ENCODE measurements at regions not wholly inside any gene's neighbourhood (a gene's known extent, or its start where the extent isn't known, plus 50 kb on each side); places are given as distances from the start of the nearest gene placed in this dataset.

- FAIRE-seq = no peak
- DNase-seq (ENCODE audit: extremely low spot score, insufficient read length, low read depth) = no peak
These were observed 284.4 kb downstream of the SETD4 start for GRCh38 chr21:35775778-35776544.

GRCh38 chr21:35770101-35770945 lies 290.0 kb downstream of the SETD4 start:
- DNase-seq (ENCODE audit: extremely low spot score, insufficient read length, low read depth) (no peak), FAIRE-seq (no peak)

GRCh38 chr21:35768187-35768586 lies 292.1 kb downstream of the SETD4 start:
- DNase-seq (ENCODE audit: extremely low spot score, insufficient read length, low read depth) (no peak), FAIRE-seq (no peak)

- DNase-seq (ENCODE audit: extremely low spot score, insufficient read length, low read depth) = no peak
These were observed 295.7 kb downstream of the SETD4 start for GRCh38 chr21:35764586-35764985.

GRCh38 chr21:35764077-35764476 lies 296.2 kb downstream of the SETD4 start:
- FAIRE-seq = no peak
- no peak for DNase-seq (ENCODE audit: extremely low spot score, insufficient read length, low read depth)

More at GRCh38 chr21:35764586-35764985, 295.7 kb downstream of the SETD4 start:
- FAIRE-seq = no peak

- FAIRE-seq = no peak
- DNase-seq (ENCODE audit: extremely low spot score, insufficient read length, low read depth) = no peak
These were observed 305.7 kb downstream of the SETD4 start for GRCh38 chr21:35754583-35754982.

GRCh38 chr21:35753308-35753707 lies 307.0 kb downstream of the SETD4 start:
- FAIRE-seq = no peak

DNA sequence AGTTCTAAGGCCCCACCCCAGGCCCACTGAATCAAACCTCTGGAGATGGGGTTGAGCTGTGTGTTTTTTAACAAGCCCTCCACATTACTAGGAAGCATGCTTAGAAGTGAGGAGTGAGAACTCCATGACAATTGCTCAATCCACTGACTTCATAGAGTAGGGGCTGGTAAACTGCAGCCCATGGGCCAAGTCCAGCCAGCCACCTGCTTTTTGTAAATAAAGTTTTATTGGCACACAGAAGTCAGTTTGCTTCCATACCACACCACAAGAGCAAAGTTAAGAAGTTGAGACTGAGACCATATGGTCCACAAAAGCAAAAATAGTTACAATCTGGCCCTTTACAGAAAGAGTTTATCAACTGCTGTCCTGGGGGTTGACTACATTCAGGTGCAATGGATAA lies 309.2 kb downstream of the SETD4 start:
- DNase-seq (ENCODE audit: extremely low spot score, insufficient read length, low read depth) (no peak), FAIRE-seq (no peak)

More at GRCh38 chr21:35753308-35753707, 307.0 kb downstream of the SETD4 start:
- no peak for DNase-seq (ENCODE audit: extremely low spot score, insufficient read length, low read depth)

DNA sequence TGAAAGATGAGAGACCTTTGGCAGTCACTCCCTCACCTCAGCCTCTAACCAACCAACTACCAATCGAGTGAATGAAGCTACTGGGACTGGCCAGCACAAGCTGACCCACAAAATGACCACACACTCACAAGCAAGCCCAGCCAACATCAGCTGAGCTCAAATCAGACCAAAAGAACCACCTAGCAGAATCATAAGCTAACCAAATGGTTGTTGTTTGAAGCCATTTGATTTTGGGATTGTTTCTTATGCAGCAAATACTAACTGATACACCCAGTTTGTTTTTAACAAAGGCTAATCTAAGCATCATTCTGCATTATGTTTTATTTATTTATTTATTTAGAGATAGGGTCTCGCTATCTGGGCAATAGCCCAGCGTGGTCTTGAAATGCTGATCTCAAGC lies 310.4 kb downstream of the SETD4 start:
- DNase-seq (ENCODE audit: extremely low spot score, insufficient read length, low read depth) (no peak), FAIRE-seq (no peak)

- FAIRE-seq (no peak), DNase-seq (ENCODE audit: extremely low spot score, insufficient read length, low read depth) (no peak)
These were observed 311.5 kb downstream of the SETD4 start for GRCh38 chr21:35748678-35749314.

DNA sequence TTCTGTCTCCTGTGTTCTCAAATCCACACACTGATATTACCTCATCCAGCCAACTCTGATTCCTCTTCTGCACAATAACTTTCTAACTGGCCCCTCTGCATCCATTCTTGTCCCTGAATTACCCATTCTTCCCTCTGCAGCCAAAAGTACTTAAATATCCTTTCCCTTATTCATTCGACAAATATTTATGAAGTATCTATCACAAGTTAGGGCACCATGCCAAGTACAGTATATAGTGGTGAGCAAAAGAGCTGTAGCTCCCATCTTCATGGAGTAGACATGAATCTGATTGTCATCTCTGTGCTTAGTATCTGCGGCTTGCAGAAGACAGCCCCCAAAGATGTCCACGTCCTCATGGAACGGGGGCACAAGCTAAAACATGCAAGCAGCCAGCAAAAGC lies 316.8 kb downstream of the SETD4 start:
- DNase-seq (ENCODE audit: extremely low spot score, insufficient read length, low read depth) = no peak
- FAIRE-seq = no peak

- FAIRE-seq = no peak
- no peak for DNase-seq (ENCODE audit: extremely low spot score, insufficient read length, low read depth)
These were observed 321.9 kb downstream of the SETD4 start for GRCh38 chr21:35738347-35738961.

DNA sequence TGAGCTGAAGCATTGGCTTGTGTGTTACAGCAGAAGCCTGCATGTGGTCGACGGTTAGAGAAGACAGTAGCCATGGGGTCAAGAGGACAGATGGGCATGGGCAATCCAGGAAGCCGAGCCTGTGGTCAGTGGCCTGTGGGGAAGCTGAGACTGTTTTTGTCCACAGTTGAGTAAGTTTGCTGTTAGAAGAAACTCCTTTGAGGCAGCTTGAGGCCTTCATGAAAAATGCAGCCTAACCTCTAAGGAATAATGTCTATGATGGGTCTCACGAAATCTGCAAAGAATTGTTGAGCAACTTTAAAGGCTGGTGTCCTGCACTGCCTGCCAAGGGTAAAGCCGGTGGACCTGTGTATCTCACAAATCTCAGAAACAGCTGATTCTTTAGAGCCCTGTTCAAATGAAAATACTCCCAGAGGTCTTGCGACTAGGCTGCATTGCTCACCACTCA lies 322.4 kb downstream of the SETD4 start:
- FAIRE-seq (no peak), DNase-seq (ENCODE audit: extremely low spot score, insufficient read length, low read depth) (no peak)

- no peak for DNase-seq (ENCODE audit: extremely low spot score, insufficient read length, low read depth)
- FAIRE-seq = no peak
These were observed 322.9 kb downstream of the SETD4 start for GRCh38 chr21:35737449-35737848.

- FAIRE-seq = no peak
- DNase-seq (ENCODE audit: extremely low spot score, insufficient read length, low read depth) = no peak
These were observed 327.5 kb downstream of the SETD4 start for GRCh38 chr21:35732788-35733187.

- FAIRE-seq (no peak), DNase-seq (ENCODE audit: extremely low spot score, insufficient read length, low read depth) (no peak)
These were observed 330.0 kb downstream of the SETD4 start for GRCh38 chr21:35730325-35730724.

- FAIRE-seq = no peak
- no peak for DNase-seq (ENCODE audit: extremely low spot score, insufficient read length, low read depth)
These were observed 332.5 kb downstream of the SETD4 start for GRCh38 chr21:35727830-35728229.

- DNase-seq (ENCODE audit: extremely low spot score, insufficient read length, low read depth) (no peak), FAIRE-seq (no peak)
These were observed 336.2 kb downstream of the SETD4 start for GRCh38 chr21:35724156-35724555.

DNA sequence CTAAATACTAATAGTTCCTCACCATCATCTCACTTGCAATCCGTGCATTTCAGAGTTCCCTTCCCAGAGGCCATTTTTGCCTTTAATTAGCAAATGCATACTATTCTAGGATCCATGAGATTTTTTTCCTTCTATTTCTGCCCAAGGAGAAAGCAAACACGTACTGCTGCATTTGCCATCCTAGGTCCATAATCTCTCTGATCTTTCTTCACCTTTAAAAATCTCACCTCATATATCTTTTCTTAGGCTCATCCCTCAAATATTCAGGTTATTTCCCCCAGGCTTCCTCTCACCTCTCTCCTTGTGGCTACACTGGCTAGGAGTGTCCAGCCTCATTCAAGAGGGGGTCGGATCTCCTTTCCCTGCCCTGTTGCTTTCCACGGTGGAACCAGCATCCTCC lies 338.6 kb downstream of the SETD4 start:
- FAIRE-seq (no peak), DNase-seq (ENCODE audit: extremely low spot score, insufficient read length, low read depth) (no peak)

DNA sequence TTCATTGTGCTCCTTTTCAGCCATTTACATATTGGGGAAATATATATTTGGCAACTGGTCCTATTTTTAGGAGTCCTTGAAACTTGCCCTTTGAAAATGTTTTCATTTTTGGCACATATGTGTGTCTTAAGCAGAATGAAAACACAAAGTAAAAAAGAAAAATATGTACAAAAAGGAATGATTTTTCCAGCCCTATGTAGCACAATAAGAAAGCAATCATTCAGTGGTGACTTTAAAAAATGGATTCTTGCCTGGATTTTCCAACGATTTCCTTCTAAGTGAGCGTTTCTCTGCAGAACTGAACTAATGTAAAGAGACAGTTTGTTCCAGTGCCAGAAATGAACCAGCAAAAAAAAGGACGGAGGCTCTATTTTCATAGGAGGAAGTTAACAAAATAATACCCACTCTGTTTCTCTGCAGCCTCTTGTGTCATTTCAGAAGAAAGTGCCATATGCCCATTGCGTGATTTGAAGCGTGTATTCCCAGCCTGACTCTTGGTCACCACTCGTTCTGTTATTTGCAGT lies 340.1 kb downstream of the SETD4 start:
- no peak for DNase-seq (ENCODE audit: extremely low spot score, insufficient read length, low read depth)

More for the DNA sequence above, 340.1 kb downstream of the SETD4 start:
- no peak for FAIRE-seq
